SJCRH30 (cell line): ENCODE measurements at regions not wholly inside any gene's neighbourhood (a gene's known extent, or its start where the extent isn't known, plus 50 kb on each side); places are given as distances from the start of the nearest gene placed in this dataset.

Experiments used
- DNase-seq, 2 experiments: peaks; one replicate each; pipeline ENCODE4 v3.0.0-alpha.2; 2015 to 2020
- H3K27ac ChIP-seq: fragments of 250-450 bp; sonication (Bioruptor Pico); 2 replicates; pipeline ENCODE4 v1.5.1; 2020; ENCODE audit warnings: mild to moderate bottlenecking, moderate library complexity
- H3K27me3 ChIP-seq: fragments of 250-450 bp; sonication (Bioruptor Pico); 2 replicates; pipeline ENCODE4 v1.5.1; 2020; ENCODE audit warnings: mild to moderate bottlenecking, moderate library complexity
- H3K36me3 ChIP-seq: fragments of 250-450 bp; sonication (Bioruptor Pico); 2 replicates; pipeline ENCODE4 v1.5.1; 2020; ENCODE audit warnings: mild to moderate bottlenecking, moderate library complexity
- H3K4me1 ChIP-seq: fragments of 250-450 bp; sonication (Bioruptor Pico); 2 replicates; pipeline ENCODE4 v1.5.1; 2020; ENCODE audit warnings: mild to moderate bottlenecking, moderate library complexity
- H3K4me3 ChIP-seq: fragments of 250-450 bp; sonication (Bioruptor Pico); 2 replicates; pipeline ENCODE4 v1.5.1; 2020; ENCODE audit warnings: mild to moderate bottlenecking, moderate library complexity
- H3K9me3 ChIP-seq: fragments of 250-450 bp; sonication (Bioruptor Pico); replicated peaks from 2 replicates; pipeline ENCODE4 v1.5.1; 2020; ENCODE audit warnings: mild to moderate bottlenecking, moderate library complexity

DNA sequence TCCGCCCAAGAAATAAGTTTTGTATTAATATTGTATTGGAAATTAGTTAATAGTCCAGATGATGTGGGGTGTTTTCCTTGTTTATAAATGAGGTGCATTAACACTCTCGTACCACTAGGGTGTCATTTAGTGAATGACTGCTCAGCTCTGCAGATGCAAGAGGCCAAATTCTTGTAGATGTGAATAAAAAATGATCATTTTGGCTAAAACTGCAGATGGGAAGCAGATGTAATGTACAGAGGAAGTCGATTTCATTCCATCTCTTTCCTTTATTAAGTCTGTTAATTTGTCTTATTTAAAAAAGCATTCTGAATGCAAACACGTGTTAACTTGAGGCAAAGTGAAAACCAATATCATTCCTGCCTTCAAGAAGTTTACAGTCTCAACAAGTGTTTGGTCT, 108.1 kb downstream of the DHX15 start:
- no peak overlapping the region for H3K4me3 ChIP-seq
- H3K36me3 ChIP-seq, result no peaks in the 10 kb centered on the region
- H3K4me1 ChIP-seq, result no peaks in the 10 kb centered on the region
- DNase-seq, result no peak
- H3K27ac ChIP-seq, result no peak overlapping the region
- H3K9me3 ChIP-seq, result no peaks in the 10 kb centered on the region
- H3K27me3 ChIP-seq, result peaks cover 4% of the 10 kb centered on the region; the same call in 1 of the 2 replicates

DNA sequence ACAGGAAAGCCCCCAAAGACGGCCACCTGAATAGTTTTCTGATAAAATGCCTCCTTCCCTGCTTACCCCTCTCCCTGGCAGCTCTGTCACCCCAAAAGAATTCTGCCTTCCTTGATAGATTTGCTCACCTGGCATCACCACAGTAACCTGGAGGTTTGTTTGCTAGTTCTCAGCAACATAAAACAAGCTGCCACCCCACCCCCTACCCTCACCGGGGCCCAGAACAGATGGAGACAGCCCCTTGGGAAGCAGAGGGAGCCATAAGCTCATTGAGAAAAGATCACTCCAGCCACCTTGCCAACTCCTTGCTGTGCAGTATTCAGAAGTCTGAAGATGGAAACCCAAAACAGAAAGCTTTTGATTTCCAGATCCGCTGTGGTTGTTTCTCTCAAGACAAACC, 108.6 kb downstream of the DHX15 start:
- no peaks in the 10 kb centered on the region for H3K36me3 ChIP-seq
- no peak overlapping the region for H3K4me3 ChIP-seq
- no peaks in the 10 kb centered on the region for H3K9me3 ChIP-seq
- peaks cover 4% of the 10 kb centered on the region; the same call in 1 of the 2 replicates for H3K27me3 ChIP-seq
- H3K27ac ChIP-seq, result no peak overlapping the region
- DNase-seq, result no peak
- H3K4me1 ChIP-seq, result no peaks in the 10 kb centered on the region

DNA sequence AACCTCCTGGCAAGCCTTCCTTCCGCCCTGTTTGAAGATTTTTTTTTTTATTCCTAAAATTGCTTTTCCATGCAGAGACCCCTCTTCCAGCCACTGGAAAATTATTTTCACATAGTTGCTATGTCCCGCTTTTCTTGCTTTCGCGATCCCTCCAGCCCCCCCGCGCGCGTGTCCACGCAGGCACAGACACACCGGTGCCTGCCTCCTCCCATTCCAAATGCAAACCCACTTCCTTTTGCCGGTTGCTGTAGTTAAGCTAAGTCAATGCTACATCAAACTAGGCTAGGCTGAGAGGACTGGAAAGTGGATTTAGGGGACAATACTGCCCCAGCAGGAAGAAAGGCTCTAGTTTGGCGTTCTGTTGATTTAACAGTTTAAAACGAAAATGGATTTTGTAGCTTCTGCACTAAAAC, 111.0 kb downstream of the DHX15 start:
- Histone ChIP-seq H3K4me1 (no peaks in the 10 kb centered on the region), H3K27ac (no peak overlapping the region)

DNA sequence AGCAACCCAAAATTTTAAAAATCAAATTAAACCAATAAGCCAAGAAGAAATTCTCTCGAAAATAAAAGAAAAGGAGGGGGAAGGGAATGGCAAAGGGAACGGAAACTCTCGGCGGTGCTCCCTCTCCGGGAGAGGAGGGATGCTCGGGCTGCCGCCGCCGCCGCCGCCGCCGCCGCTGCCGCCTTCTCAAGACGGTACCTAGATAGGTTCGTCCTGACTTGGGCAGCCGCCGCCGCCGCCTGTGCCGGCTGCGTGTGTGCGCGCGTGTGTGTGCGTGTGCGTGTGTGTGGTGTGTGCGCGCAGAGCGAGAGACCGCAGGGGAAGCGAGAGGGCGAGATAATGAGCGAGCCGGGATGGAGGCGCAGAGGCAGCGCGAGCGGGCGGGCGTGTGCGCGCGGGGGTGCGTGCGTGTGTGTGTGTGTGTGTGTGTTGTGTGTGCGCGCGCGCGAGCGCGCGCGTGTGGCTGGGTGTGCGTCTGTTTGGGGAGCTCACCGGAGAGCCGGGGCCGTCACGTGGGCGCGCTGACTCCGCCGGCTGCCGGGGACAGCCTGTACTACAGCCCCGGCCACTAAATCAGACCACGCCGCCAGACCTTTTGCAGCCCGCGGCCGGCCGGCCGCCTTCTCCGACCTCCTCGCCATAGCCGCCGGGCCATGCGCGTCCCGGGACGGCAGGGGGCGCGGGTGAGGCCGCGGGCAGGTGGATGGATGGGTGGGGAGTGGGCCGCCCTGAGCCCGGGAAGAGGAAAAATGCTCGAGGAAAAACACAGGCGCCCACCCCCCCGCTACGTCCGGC, 111.6 kb downstream of the DHX15 start:
- Histone ChIP-seq H3K4me3 (peak overlapping the region; percentile 65), H3K9me3 (no peaks in the 10 kb centered on the region), H3K27me3 (peaks cover 21% of the 10 kb centered on the region), H3K27ac (no peak overlapping the region), H3K4me1 (no peaks in the 10 kb centered on the region), H3K36me3 (no peaks in the 10 kb centered on the region)
- DNase-seq, result peak; percentile 82 to 84

More for the DNA sequence above, 111.0 kb downstream of the DHX15 start:
- Histone ChIP-seq H3K4me3 (peak overlapping the region; percentile 65), H3K9me3 (no peaks in the 10 kb centered on the region), H3K36me3 (no peaks in the 10 kb centered on the region), H3K27me3 (peaks cover 18% of the 10 kb centered on the region)
- peak; percentile 15 to 32 for DNase-seq

DNA sequence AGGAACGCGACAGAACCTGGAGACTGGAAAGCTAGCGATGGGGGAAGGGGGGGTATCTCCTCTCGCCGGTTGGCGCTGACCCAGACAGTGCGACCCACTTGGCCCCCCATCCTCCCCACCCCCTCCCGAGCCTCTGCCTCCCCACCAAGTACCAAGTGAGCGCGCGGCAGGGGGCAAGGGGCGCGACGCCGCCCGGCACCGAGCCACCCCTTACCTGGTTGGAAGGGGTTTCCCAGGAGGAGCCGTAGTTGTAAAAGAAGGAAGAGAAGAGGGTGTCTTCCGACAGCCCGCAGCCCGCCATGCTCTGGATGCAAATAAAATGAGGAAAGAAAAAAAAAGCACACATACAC, 112.2 kb downstream of the DHX15 start:
- H3K27ac ChIP-seq, result no peak overlapping the region
- no peaks in the 10 kb centered on the region for H3K4me1 ChIP-seq
- no peak for DNase-seq
- peak overlapping the region; percentile 65 for H3K4me3 ChIP-seq
- peaks cover 21% of the 10 kb centered on the region for H3K27me3 ChIP-seq
- no peaks in the 10 kb centered on the region for H3K36me3 ChIP-seq
- H3K9me3 ChIP-seq, result no peaks in the 10 kb centered on the region

DNA sequence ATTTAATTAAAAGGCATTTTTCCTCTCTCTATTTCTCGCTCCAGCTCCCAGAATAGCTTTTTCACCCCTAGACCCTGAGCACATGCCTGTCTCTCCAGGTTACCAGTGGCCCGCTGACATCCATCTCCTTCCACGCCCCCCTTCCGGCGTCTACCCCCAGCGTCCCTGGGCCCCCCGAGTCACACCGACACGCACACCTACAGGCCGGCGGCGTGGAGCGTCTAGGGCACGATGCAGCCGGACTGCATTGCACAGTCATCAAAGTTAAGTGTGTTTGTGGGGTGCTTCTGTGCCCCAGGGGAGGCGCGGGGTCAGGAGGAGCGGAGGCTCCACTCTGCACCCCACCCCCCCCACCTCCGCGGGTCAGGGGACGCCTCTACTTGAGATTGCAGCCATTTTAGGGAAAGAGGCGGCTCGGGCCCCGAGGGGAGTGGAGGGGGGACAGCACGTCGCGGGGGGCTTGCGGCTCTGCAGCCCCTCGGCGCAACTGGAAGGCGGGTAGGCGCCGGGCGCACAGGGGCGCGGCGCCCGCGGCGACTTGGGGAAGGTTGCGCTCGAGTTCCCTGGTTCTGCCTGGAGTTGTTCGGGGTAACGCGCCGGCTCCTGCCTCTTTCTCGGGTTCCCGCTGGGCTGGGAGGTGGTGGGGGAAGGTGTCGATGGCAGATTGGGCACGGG, 112.7 kb downstream of the DHX15 start:
- H3K4me1 ChIP-seq, result no peaks in the 10 kb centered on the region
- DNase-seq, result no peak
- H3K27ac ChIP-seq, result no peak overlapping the region

DNA sequence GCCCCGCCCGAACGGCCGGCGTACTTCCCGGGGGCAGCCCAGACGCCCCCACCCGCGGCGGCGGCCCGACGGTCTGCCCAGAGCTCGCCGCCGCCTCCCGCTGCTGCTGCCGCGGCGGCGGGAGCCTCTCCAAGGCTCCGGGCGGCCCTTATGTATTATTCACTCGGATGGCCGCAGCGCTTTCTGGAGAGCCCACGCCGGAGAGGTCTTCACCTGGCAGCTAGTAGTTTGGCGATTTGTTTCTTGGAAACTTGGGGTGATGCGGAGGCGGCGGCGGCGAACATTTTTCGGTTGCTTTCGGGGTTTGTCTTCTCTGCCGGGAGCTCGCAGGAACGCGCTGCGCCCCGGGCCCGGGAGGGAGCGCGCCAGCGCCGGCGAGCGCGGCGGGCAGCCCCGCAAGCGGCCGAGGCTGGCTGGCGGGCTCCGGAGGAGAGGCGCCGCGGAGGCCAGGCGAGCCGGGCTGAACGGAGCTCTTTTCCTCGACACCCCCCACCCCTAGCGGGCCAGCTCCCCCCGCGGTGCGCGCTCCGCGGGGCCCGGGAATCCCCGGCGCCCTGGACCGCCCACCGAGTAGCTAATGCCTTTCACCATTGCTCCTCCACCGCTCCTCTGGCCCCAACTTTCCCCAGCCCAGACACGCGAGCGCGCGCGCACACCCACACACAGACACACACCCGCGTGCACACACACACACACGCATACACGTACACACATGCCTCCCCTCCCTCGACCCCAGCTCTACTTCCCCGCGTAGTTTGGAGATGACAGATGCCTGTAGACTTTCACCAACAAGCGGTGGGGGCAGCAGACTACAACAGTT, 113.5 kb downstream of the DHX15 start:
- no peaks in the 10 kb centered on the region for H3K36me3 ChIP-seq
- no peak overlapping the region for H3K27ac ChIP-seq
- peak; percentile 17 to 39 for DNase-seq

More for the DNA sequence above, 112.7 kb downstream of the DHX15 start:
- Histone ChIP-seq H3K36me3 (no peaks in the 10 kb centered on the region), H3K4me3 (peak overlapping the region; percentile 52), H3K27me3 (peaks cover 21% of the 10 kb centered on the region), H3K9me3 (no peaks in the 10 kb centered on the region)

DNA sequence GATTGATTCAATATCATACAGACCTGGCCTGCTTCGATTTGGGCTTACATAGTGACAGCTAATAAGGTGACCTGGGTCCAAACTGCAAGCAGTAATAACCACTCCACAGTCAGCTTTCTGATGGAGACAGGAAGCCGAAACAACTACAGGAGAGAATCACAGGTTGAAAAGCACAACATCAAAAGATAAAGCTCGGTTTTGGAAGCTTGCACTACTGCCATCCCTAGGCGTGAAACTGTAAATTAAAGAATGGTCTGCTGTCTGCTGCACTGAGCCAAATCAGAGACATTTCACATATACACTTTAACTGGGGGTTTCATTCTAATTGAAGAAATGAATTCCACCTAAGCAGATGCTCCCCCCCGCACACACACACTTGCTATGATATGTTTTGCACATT, 116.3 kb downstream of the DHX15 start:
- no peaks in the 10 kb centered on the region for H3K4me1 ChIP-seq
- H3K27me3 ChIP-seq, result peaks cover 24% of the 10 kb centered on the region
- no peak overlapping the region for H3K27ac ChIP-seq
- no peak for DNase-seq
- no peaks in the 10 kb centered on the region for H3K9me3 ChIP-seq
- no peak overlapping the region for H3K4me3 ChIP-seq
- H3K36me3 ChIP-seq, result no peaks in the 10 kb centered on the region

More for the DNA sequence above, 113.5 kb downstream of the DHX15 start:
- peaks cover 21% of the 10 kb centered on the region for H3K27me3 ChIP-seq
- no peaks in the 10 kb centered on the region for H3K4me1 ChIP-seq
- H3K4me3 ChIP-seq, result peak overlapping the region; percentile 52
- H3K9me3 ChIP-seq, result no peaks in the 10 kb centered on the region

DNA sequence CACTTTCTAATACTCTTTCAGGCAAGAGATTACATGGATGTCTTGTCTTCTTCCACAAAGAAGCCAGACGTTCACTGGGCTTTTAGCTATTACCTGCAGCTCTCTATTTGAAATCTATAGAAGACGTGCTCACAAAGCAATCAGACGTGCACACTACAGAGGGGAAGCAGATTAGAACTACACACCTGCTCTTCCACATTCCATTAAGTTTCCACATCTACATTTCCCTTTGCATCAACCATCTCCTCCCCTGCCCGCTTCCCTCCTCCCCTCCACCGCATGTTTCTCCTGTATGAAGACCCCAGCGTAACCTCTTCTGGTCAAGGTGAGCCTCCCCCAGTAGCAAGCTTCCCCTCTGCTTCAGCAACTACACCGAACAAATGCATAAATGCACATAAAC, 119.8 kb downstream of the DHX15 start:
- no peaks in the 10 kb centered on the region for H3K36me3 ChIP-seq
- no peak overlapping the region for H3K27ac ChIP-seq
- no peak for DNase-seq
- H3K27me3 ChIP-seq, result peaks cover 12% of the 10 kb centered on the region
- H3K4me3 ChIP-seq, result no peak overlapping the region
- no peaks in the 10 kb centered on the region for H3K9me3 ChIP-seq
- no peaks in the 10 kb centered on the region for H3K4me1 ChIP-seq

DNA sequence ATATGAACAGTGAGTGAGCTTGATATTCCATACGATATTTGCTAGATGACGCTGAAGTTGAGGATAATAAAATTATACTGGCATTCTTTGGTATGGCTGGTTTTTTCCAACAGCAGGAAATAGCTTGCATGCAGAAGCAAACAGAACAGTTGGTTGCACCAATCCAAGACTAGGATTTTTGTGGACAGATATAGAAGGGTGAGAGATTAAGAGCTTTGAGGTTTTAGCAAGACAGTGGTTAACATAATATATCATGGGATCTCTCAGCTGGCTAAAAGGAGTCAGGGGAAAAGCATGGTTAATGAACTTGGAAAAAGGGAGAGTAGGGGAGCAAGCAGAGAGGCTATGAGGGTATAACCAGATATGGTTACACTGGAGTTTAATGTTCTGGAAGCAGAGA, 127.9 kb downstream of the DHX15 start:
- peak in 1 of 2 experiments; percentile 17 for DNase-seq
- Histone ChIP-seq H3K27ac (no peak overlapping the region), H3K4me3 (no peak overlapping the region), H3K36me3 (no peaks in the 10 kb centered on the region), H3K4me1 (no peaks in the 10 kb centered on the region), H3K9me3 (no peaks in the 10 kb centered on the region), H3K27me3 (no peaks in the 10 kb centered on the region)

DNA sequence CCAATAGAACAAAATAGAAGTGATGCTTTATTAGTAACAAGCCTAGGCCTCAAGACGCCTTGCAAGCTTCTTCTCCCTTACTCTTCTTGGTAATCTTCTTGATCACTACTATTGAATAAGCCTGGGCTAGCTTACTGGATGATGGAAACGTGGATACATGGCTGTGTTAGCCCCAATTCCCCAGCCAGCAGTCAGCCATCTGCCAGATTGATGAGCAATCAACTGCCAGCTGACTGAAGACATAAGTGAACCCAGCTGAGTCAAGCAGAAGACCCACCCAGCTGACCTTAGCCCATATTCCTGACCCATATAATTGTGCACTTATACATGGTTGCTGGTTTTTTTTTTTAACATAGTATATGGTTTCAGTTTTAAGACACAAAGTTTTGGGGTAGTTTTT, 130.4 kb downstream of the DHX15 start:
- no peak for DNase-seq
- Histone ChIP-seq H3K27ac (no peak overlapping the region), H3K27me3 (no peaks in the 10 kb centered on the region), H3K4me3 (no peak overlapping the region), H3K9me3 (no peaks in the 10 kb centered on the region; the same call in 1 of the 2 replicates), H3K4me1 (no peaks in the 10 kb centered on the region), H3K36me3 (no peaks in the 10 kb centered on the region)

DNA sequence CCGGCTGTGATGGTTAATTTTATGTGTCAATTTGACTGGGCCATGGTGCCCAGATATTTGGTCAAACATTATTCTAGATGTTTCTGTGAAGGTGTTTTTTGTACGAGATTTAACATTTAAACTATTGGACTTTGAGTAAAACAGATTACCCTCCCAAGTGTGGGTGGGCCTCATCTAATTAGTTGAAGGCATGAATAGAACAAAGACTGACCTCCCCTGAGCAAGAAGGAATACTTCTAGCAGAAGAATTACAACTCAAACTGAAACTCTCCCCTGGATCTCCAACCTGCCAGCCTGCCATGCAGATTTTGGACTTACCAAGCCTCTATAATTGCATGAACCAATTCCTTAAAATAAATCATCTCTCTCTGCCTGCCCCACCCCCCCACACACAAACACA, 132.5 kb downstream of the DHX15 start:
- Histone ChIP-seq H3K27ac (no peak overlapping the region), H3K9me3 (no peaks in the 10 kb centered on the region; the same call in 1 of the 2 replicates), H3K4me1 (no peaks in the 10 kb centered on the region), H3K4me3 (no peak overlapping the region), H3K36me3 (no peaks in the 10 kb centered on the region), H3K27me3 (no peaks in the 10 kb centered on the region)
- DNase-seq, result no peak

DNA sequence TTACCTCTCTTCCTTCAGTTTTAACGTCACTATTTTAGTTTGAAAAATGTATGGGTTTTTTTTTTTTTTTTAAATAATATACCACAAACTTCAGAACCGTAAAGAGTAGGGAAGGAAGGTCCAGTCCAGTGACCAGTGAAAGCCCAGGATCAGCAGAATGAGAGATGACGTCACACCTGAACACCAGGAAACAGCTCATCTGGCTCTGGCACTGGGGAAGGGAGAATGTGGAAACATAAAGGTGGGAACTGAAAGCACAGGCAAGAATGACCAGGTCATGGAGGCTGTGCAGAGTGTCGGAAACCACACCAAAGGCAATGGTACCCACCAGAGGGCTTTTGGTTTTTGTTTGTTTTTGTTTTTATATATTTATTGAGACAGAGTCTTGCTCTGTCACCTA, 141.2 kb downstream of the DHX15 start:
- Histone ChIP-seq H3K36me3 (no peaks in the 10 kb centered on the region), H3K4me1 (no peaks in the 10 kb centered on the region), H3K9me3 (no peaks in the 10 kb centered on the region), H3K27me3 (no peaks in the 10 kb centered on the region), H3K4me3 (no peak overlapping the region), H3K27ac (no peak overlapping the region)
- no peak for DNase-seq

DNA sequence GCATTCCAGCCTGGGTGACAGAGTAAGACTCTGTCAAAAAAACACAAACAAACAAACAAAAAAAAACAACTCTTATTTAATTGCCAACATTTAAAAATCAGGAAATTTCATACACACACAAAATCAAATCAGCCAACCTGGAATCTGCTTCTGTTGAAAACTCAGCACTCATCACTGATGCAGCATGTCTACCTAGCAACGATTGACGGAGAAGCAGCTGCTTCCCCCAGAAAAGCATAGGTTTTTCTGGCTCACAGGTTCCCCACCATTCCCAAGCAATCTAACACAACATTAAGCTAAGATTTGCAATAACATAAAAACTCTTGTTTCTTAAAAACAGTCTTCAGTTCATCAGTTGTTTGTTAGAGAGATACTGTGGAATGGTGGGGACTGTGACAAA, 143.6 kb downstream of the DHX15 start:
- Histone ChIP-seq H3K36me3 (no peaks in the 10 kb centered on the region), H3K4me1 (no peaks in the 10 kb centered on the region), H3K4me3 (no peak overlapping the region), H3K27ac (no peak overlapping the region), H3K9me3 (no peaks in the 10 kb centered on the region), H3K27me3 (no peaks in the 10 kb centered on the region)
- no peak for DNase-seq

DNA sequence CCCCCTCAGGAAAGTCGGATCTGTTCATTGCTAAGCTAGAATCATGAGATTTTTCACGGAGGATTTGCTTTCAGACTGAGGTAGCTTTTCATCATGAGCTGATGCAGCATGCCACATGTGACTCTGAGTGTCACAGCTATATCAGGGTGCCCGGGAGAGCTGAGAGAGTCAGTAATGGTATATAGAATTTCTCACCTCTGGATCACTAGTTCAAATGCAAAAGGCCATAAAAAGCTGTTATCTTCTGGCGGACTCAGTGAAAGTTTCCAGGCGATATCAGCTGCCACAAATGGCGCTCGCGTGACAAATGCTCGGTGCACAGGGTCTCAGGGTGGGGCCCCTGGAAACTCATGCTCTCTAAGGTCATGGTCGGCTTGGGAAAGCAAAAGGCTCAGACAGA, 150.1 kb downstream of the DHX15 start:
- H3K36me3 ChIP-seq, result no peaks in the 10 kb centered on the region
- H3K4me1 ChIP-seq, result no peaks in the 10 kb centered on the region
- no peak overlapping the region for H3K4me3 ChIP-seq
- peak; percentile 12 to 56 for DNase-seq
- H3K9me3 ChIP-seq, result no peaks in the 10 kb centered on the region
- no peaks in the 10 kb centered on the region for H3K27me3 ChIP-seq
- peak overlapping the region; percentile 5; the same call in 1 of the 2 replicates for H3K27ac ChIP-seq
